Iris pigment epithelial cell (primary cell): ENCODE measurements at regions not wholly inside any gene's neighbourhood (a gene's known extent, or its start where the extent isn't known, plus 50 kb on each side); places are given as distances from the start of the nearest gene placed in this dataset.
"Not testable (repeated sequence)": the region's sequence is repeated elsewhere in the genome, so short reads cannot be mapped to it uniquely, and the experiment has no call there.

Experiments used
- DNase-seq: peaks from one replicate; pipeline ENCODE4 v3.0.0-alpha.2; 2011; ENCODE audit warnings: low read depth

GRCh38 chr4:33467291-33467690 lies 2747.1 kb downstream of the PCDH7 start:
- no peak for DNase-seq

- no peak for DNase-seq
These were observed 2750.6 kb downstream of the PCDH7 start for GRCh38 chr4:33470805-33471204.

GRCh38 chr4:33477715-33478114 lies 2757.5 kb downstream of the PCDH7 start:
- no peak for DNase-seq

- DNase-seq: no peak
These were observed 2761.5 kb downstream of the ARAP2 start for GRCh38 chr4:33482773-33483172.

- DNase-seq: no peak
These were observed 2759.2 kb downstream of the ARAP2 start for GRCh38 chr4:33485111-33485510.

- no peak for DNase-seq
These were observed 2751.1 kb downstream of the ARAP2 start for GRCh38 chr4:33493231-33493630.

- DNase-seq: peak; percentile 3
These were observed 2750.2 kb downstream of the ARAP2 start for GRCh38 chr4:33494150-33494549.

- DNase-seq: not testable (repeated sequence)
These were observed 2742.7 kb downstream of the ARAP2 start for GRCh38 chr4:33501587-33501986.

GRCh38 chr4:33512397-33512796 lies 2731.9 kb downstream of the ARAP2 start:
- DNase-seq: no peak

- no peak for DNase-seq
These were observed 2725.5 kb downstream of the ARAP2 start for GRCh38 chr4:33518856-33519255.

- no peak for DNase-seq
These were observed 2711.5 kb downstream of the ARAP2 start for GRCh38 chr4:33532821-33533220.

- no peak for DNase-seq
These were observed 2707.4 kb downstream of the ARAP2 start for GRCh38 chr4:33536898-33537297.

- no peak for DNase-seq
These were observed 2706.8 kb downstream of the ARAP2 start for GRCh38 chr4:33537527-33537926.

GRCh38 chr4:33543941-33544450 lies 2700.3 kb downstream of the ARAP2 start:
- DNase-seq: no peak

- no peak for DNase-seq
These were observed 2693.1 kb downstream of the ARAP2 start for GRCh38 chr4:33551244-33551643.

GRCh38 chr4:33561259-33561658 lies 2683.1 kb downstream of the ARAP2 start:
- no peak for DNase-seq

- no peak for DNase-seq
These were observed 2677.7 kb downstream of the ARAP2 start for GRCh38 chr4:33566649-33567048.

- no peak for DNase-seq
These were observed 2666.5 kb downstream of the ARAP2 start for GRCh38 chr4:33577791-33578190.

- DNase-seq: no peak
These were observed 2664.4 kb downstream of the ARAP2 start for GRCh38 chr4:33579951-33580350.

GRCh38 chr4:33592701-33593100 lies 2651.6 kb downstream of the ARAP2 start:
- DNase-seq: no peak

- no peak for DNase-seq
These were observed 2637.4 kb downstream of the ARAP2 start for GRCh38 chr4:33606951-33607350.

- no peak for DNase-seq
These were observed 2628.2 kb downstream of the ARAP2 start for GRCh38 chr4:33616121-33616520.

- no peak for DNase-seq
These were observed 2618.6 kb downstream of the ARAP2 start for GRCh38 chr4:33625748-33626147.

- no peak for DNase-seq
These were observed 2618.1 kb downstream of the ARAP2 start for GRCh38 chr4:33626221-33626620.

- DNase-seq: no peak
These were observed 2616.0 kb downstream of the ARAP2 start for GRCh38 chr4:33628296-33628695.
